Stimulated activated effector memory CD8-positive, alpha-beta T cell treated with anti-CD3 and anti-CD28 coated beads, Interleukin-12 subunit alpha, Interleukin-12 subunit beta, amount 100 ng/mL, for 72 hours (primary cell): ENCODE measurements at regions not wholly inside any gene's neighbourhood (a gene's known extent, or its start where the extent isn't known, plus 50 kb on each side); places are given as distances from the start of the nearest gene placed in this dataset.
A peak's percentile ranks its signal among the peaks of the same experiment; 100 is the strongest.

Experiments used
- ATAC-seq: fragments of 150-1000 bp; cut with Tn5 transposase; 2 replicates; pipeline ENCODE4 v1.10.0; 2021
- DNase-seq, 2 donors: peaks; one replicate each; pipeline ENCODE4 v3.0.0; 2021 to 2022; ENCODE audit warnings: low spot score in 2 of 2
- H3K27ac Mint-ChIP-seq: one replicate; pipeline ENCODE4 v1.8.0; 2022; ENCODE audit warnings: mild to moderate bottlenecking, mixed read lengths
- H3K36me3 Mint-ChIP-seq: one replicate; pipeline ENCODE4 v1.8.0; 2022; ENCODE audit warnings: mild to moderate bottlenecking, mixed read lengths
- H3K4me1 Mint-ChIP-seq: one replicate; pipeline ENCODE4 v1.8.0; 2022; ENCODE audit warnings: mixed read lengths
- H3K4me3 Mint-ChIP-seq: one replicate; pipeline ENCODE4 v1.8.0; 2022; ENCODE audit warnings: mild to moderate bottlenecking, mixed read lengths
- H3K9me3 Mint-ChIP-seq: one replicate; pipeline ENCODE4 v1.8.0; 2022; ENCODE audit warnings: mixed read lengths

GRCh38 chr4:104811727-104812126 lies 317.0 kb upstream of the CXXC4 start:
- DNase-seq (no peak), ATAC-seq (no peak)
- no peaks in the 10 kb centered on the region for H3K36me3 Mint-ChIP-seq
- H3K4me1 Mint-ChIP-seq, result no peaks in the 10 kb centered on the region
- H3K4me3 Mint-ChIP-seq, result no peak overlapping the region
- H3K9me3 Mint-ChIP-seq, result no peaks in the 10 kb centered on the region
- H3K27ac Mint-ChIP-seq, result no peak overlapping the region

GRCh38 chr4:104815665-104816064 lies 321.0 kb upstream of the CXXC4 start:
- no peak overlapping the region for H3K4me3 Mint-ChIP-seq

GRCh38 chr4:104818579-104818978 lies 323.9 kb upstream of the CXXC4 start:
- Mint-ChIP-seq H3K4me1 (no peaks in the 10 kb centered on the region), H3K27ac (no peak overlapping the region), H3K4me3 (no peak overlapping the region), H3K9me3 (no peaks in the 10 kb centered on the region), H3K36me3 (no peaks in the 10 kb centered on the region)
- DNase-seq, result no peak
- no peak for ATAC-seq

More at GRCh38 chr4:104815665-104816064, 321.0 kb upstream of the CXXC4 start:
- ATAC-seq (no peak), DNase-seq (no peak)
- Mint-ChIP-seq H3K27ac (no peak overlapping the region), H3K9me3 (no peaks in the 10 kb centered on the region), H3K4me1 (no peaks in the 10 kb centered on the region), H3K36me3 (no peaks in the 10 kb centered on the region)

- ATAC-seq (no peak), DNase-seq (no peak)
- Mint-ChIP-seq H3K27ac (no peak overlapping the region), H3K4me1 (no peaks in the 10 kb centered on the region), H3K36me3 (no peaks in the 10 kb centered on the region), H3K4me3 (no peak overlapping the region), H3K9me3 (no peaks in the 10 kb centered on the region)
Observed at GRCh38 chr4:104826171-104826570, 320.5 kb upstream of the TET2 start.

- Mint-ChIP-seq H3K9me3 (no peaks in the 10 kb centered on the region), H3K36me3 (no peaks in the 10 kb centered on the region), H3K4me1 (no peaks in the 10 kb centered on the region), H3K27ac (no peak overlapping the region), H3K4me3 (no peak overlapping the region)
- DNase-seq (no peak), ATAC-seq (no peak)
Observed at GRCh38 chr4:104829761-104830160, 316.9 kb upstream of the TET2 start.

- H3K4me1 Mint-ChIP-seq, result no peaks in the 10 kb centered on the region
- no peak overlapping the region for H3K27ac Mint-ChIP-seq
- ATAC-seq (no peak), DNase-seq (no peak)
- H3K36me3 Mint-ChIP-seq, result no peaks in the 10 kb centered on the region
- H3K9me3 Mint-ChIP-seq, result no peaks in the 10 kb centered on the region
- no peak overlapping the region for H3K4me3 Mint-ChIP-seq
Observed at GRCh38 chr4:104848597-104849225, 298.0 kb upstream of the TET2 start.

- Mint-ChIP-seq H3K27ac (no peak overlapping the region), H3K36me3 (no peaks in the 10 kb centered on the region), H3K9me3 (no peaks in the 10 kb centered on the region), H3K4me3 (no peak overlapping the region), H3K4me1 (no peaks in the 10 kb centered on the region)
- ATAC-seq, result no peak
- no peak for DNase-seq
Observed at GRCh38 chr4:104859601-104860237, 287.0 kb upstream of the TET2 start.

- Mint-ChIP-seq H3K27ac (no peak overlapping the region), H3K4me3 (no peak overlapping the region), H3K36me3 (no peaks in the 10 kb centered on the region), H3K9me3 (no peaks in the 10 kb centered on the region), H3K4me1 (no peaks in the 10 kb centered on the region)
- ATAC-seq (peak; percentile 55), DNase-seq (peak; percentile 10 to 56)
Observed at GRCh38 chr4:104860238-104861123, 286.2 kb upstream of the TET2 start.

- Mint-ChIP-seq H3K9me3 (no peaks in the 10 kb centered on the region), H3K4me3 (no peak overlapping the region), H3K36me3 (no peaks in the 10 kb centered on the region), H3K27ac (no peak overlapping the region), H3K4me1 (no peaks in the 10 kb centered on the region)
- no peak for ATAC-seq
- DNase-seq, result no peak
Observed at GRCh38 chr4:104866809-104867208, 279.9 kb upstream of the TET2 start.

- Mint-ChIP-seq H3K9me3 (no peaks in the 10 kb centered on the region), H3K36me3 (no peaks in the 10 kb centered on the region), H3K27ac (no peak overlapping the region), H3K4me1 (no peaks in the 10 kb centered on the region), H3K4me3 (no peak overlapping the region)
- no peak for DNase-seq
- no peak for ATAC-seq
Observed at GRCh38 chr4:104868533-104868932, 278.1 kb upstream of the TET2 start.

GRCh38 chr4:104868958-104869357 lies 277.7 kb upstream of the TET2 start:
- DNase-seq, result no peak
- Mint-ChIP-seq H3K4me1 (no peaks in the 10 kb centered on the region), H3K4me3 (no peak overlapping the region), H3K9me3 (no peaks in the 10 kb centered on the region), H3K27ac (no peak overlapping the region), H3K36me3 (no peaks in the 10 kb centered on the region)
- ATAC-seq, result no peak

- Mint-ChIP-seq H3K36me3 (no peaks in the 10 kb centered on the region), H3K4me3 (no peak overlapping the region), H3K27ac (no peak overlapping the region), H3K4me1 (no peaks in the 10 kb centered on the region), H3K9me3 (no peaks in the 10 kb centered on the region)
- DNase-seq, result no peak
- ATAC-seq, result no peak
Observed at GRCh38 chr4:104869831-104870230, 276.8 kb upstream of the TET2 start.

- Mint-ChIP-seq H3K27ac (no peak overlapping the region), H3K36me3 (no peaks in the 10 kb centered on the region), H3K4me1 (no peaks in the 10 kb centered on the region), H3K4me3 (no peak overlapping the region), H3K9me3 (no peaks in the 10 kb centered on the region)
- DNase-seq, result no peak
- ATAC-seq, result no peak
Observed at GRCh38 chr4:104870495-104871233, 276.0 kb upstream of the TET2 start.

GRCh38 chr4:104878936-104879335 lies 267.7 kb upstream of the TET2 start:
- peaks cover 6% of the 10 kb centered on the region for H3K4me1 Mint-ChIP-seq
- H3K27ac Mint-ChIP-seq, result no peak overlapping the region
- no peak overlapping the region for H3K4me3 Mint-ChIP-seq
- H3K9me3 Mint-ChIP-seq, result no peaks in the 10 kb centered on the region
- no peak for ATAC-seq
- no peaks in the 10 kb centered on the region for H3K36me3 Mint-ChIP-seq
- DNase-seq, result no peak

GRCh38 chr4:104879367-104879766 lies 267.3 kb upstream of the TET2 start:
- H3K36me3 Mint-ChIP-seq, result no peaks in the 10 kb centered on the region
- DNase-seq (no peak), ATAC-seq (no peak)
- H3K9me3 Mint-ChIP-seq, result no peaks in the 10 kb centered on the region
- H3K27ac Mint-ChIP-seq, result no peak overlapping the region
- H3K4me3 Mint-ChIP-seq, result no peak overlapping the region
- peaks cover 6% of the 10 kb centered on the region for H3K4me1 Mint-ChIP-seq
